H1 (cell line): ENCODE measurements at regions not wholly inside any gene's neighbourhood (a gene's known extent, or its start where the extent isn't known, plus 50 kb on each side); places are given as distances from the start of the nearest gene placed in this dataset.

Experiments used
- CTCF ChIA-PET: fragments of 300-600 bp; sonication (Branson Sonifier 250); formaldehyde crosslinking; loops from one replicate; lab custom pipeline; 2021; ENCODE audit not compliant: partially characterized antibody; lab: Charles Lee
- POLR2A ChIA-PET: fragments of 300-600 bp; sonication (Branson Sonifier 250); formaldehyde crosslinking; loops from one replicate; lab custom pipeline; 2021; ENCODE audit warnings: inconsistent platforms; ENCODE audit not compliant: partially characterized antibody; lab: Charles Lee
- DNase-seq, 2 experiments: peaks; one replicate each; pipeline versions ENCODE4 v3.0.0 to v3.0.0-alpha.2; 2010 to 2022; ENCODE audit warnings: low spot score in 2 of 2, low read depth in 1 of 2, mixed read lengths in 1 of 2
- FAIRE-seq: peaks from 2 replicates; lab custom pipeline; 2011; peaks lifted over from hg19 to GRCh38; lab: Jason Lieb, UNC
- H2AFZ ChIP-seq: 2 replicates; pipeline ENCODE4 v1.8.1; 2012; ENCODE audit warnings: low read length, inconsistent platforms
- H2AK5ac ChIP-seq: 2 replicates; pipeline ENCODE4 v1.6.1; 2013; ENCODE audit warnings: low read depth, low read length
- H2BK120ac ChIP-seq: replicated peaks from 2 replicates; pipeline ENCODE3; 2013; ENCODE audit warnings: low read depth, low read length, inconsistent platforms
- H2BK12ac ChIP-seq: 2 replicates; pipeline ENCODE4 v1.6.1; 2013; ENCODE audit warnings: low read depth, low read length
- H2BK15ac ChIP-seq: 2 replicates; pipeline ENCODE4 v1.6.1; 2013; ENCODE audit warnings: low read length
- H2BK20ac ChIP-seq: 2 replicates; pipeline ENCODE4 v1.6.1; 2013; ENCODE audit warnings: low read length
- H2BK5ac ChIP-seq: 2 replicates; pipeline ENCODE4 v1.6.1; 2013; ENCODE audit warnings: low read depth, low read length
- H3K14ac ChIP-seq: 2 replicates; pipeline ENCODE4 v1.6.1; 2013; ENCODE audit warnings: inconsistent platforms; ENCODE audit not compliant: insufficient read length
- H3K18ac ChIP-seq: 2 replicates; pipeline ENCODE4 v1.6.1; 2013; ENCODE audit warnings: low read length; ENCODE audit errors: extremely low read depth
- H3K23ac ChIP-seq: 2 replicates; pipeline ENCODE4 v1.6.1; 2013; ENCODE audit warnings: inconsistent platforms; ENCODE audit not compliant: insufficient read length
- H3K23me2 ChIP-seq: 2 replicates; pipeline ENCODE4 v1.6.1; 2013; ENCODE audit warnings: low read depth, low read length
- H3K27ac ChIP-seq: 2 replicates; pipeline ENCODE4 v1.6.1; 2011; ENCODE audit warnings: low read depth, low read length, inconsistent platforms
- H3K27me3 ChIP-seq, 4 experiments: replicated peaks in 1 of 4; 1 replicate in 1 of 4; 2 replicates in 3 of 4; pipeline versions ENCODE4 v1.6.1 to v1.8.1; 2011 to 2013; ENCODE audit warnings: low read length in 3 of 4, mild to moderate bottlenecking in 3 of 4, inconsistent platforms in 2 of 4, mixed read lengths in 2 of 4, moderate library complexity in 1 of 4; ENCODE audit not compliant: control insufficient read depth in 3 of 4, insufficient read depth in 3 of 4; ENCODE audit errors: extremely low read depth in 1 of 4
- H3K36me3 ChIP-seq, 4 experiments: 2 replicates each; pipeline versions ENCODE4 v1.6.1 to v1.8.1; 2011 to 2013; ENCODE audit warnings: mild to moderate bottlenecking in 4 of 4, low read length in 3 of 4, moderate library complexity in 2 of 4, control low read depth in 1 of 4, inconsistent platforms in 1 of 4; ENCODE audit not compliant: insufficient read depth in 4 of 4, control insufficient read depth in 2 of 4
- H3K4ac ChIP-seq: replicated peaks from 2 replicates; pipeline ENCODE3; 2013; ENCODE audit warnings: low read length, low read depth, mixed read lengths, inconsistent platforms; ENCODE audit not compliant: insufficient read length
- H3K4me1 ChIP-seq, 4 experiments: replicated peaks in 1 of 4; 1 replicate in 1 of 4; 2 replicates in 3 of 4; pipeline versions ENCODE4 v1.6.1 to v1.8.1; 2011 to 2013; ENCODE audit warnings: low read length in 3 of 4, inconsistent platforms in 2 of 4, mixed read lengths in 1 of 4; ENCODE audit not compliant: insufficient read depth in 4 of 4, control insufficient read depth in 3 of 4
- H3K4me2 ChIP-seq, 2 experiments: 2 replicates each; pipeline versions ENCODE4 v1.6.1 to v1.8.1; 2011 to 2013; ENCODE audit warnings: low read depth in 2 of 2, low read length in 2 of 2, control low read depth in 1 of 2, inconsistent platforms in 1 of 2, mild to moderate bottlenecking in 1 of 2; ENCODE audit not compliant: insufficient read depth in 1 of 2
- H3K4me3 ChIP-seq, 4 experiments: fragments of 200-600, 300-600 bp in 1 of 4; sonication (generic), shearing (Covaris generic), sonication (Bioruptor Twin) in 1 of 4; 2 replicates each; pipeline versions ENCODE4 v1.5.1 to v1.8.1; 2011 to 2016; ENCODE audit warnings: low read length in 4 of 4, low read depth in 3 of 4, control low read depth in 2 of 4, inconsistent platforms in 2 of 4, mild to moderate bottlenecking in 2 of 4, mixed read lengths in 1 of 4, moderate library complexity in 1 of 4; ENCODE audit not compliant: insufficient read depth in 2 of 4; ENCODE audit errors: extremely low read depth in 1 of 4
- H3K56ac ChIP-seq: replicated peaks from 2 replicates; pipeline ENCODE3; 2013; ENCODE audit warnings: low read depth, mild to moderate bottlenecking, mixed read lengths, low read length, inconsistent platforms; ENCODE audit not compliant: insufficient read length
- H3K79me1 ChIP-seq: 2 replicates; pipeline ENCODE4 v1.6.1; 2013; ENCODE audit warnings: low read depth, low read length, control low read depth
- H3K79me2 ChIP-seq, 2 experiments: 2 replicates each; pipeline versions ENCODE4 v1.6.1 to v1.8.1; 2012 to 2013; ENCODE audit warnings: low read length in 2 of 2, mild to moderate bottlenecking in 2 of 2, inconsistent platforms in 1 of 2; ENCODE audit not compliant: insufficient read depth in 2 of 2, control insufficient read depth in 1 of 2
- H3K9ac ChIP-seq, 4 experiments: replicated peaks in 1 of 4; 1 replicate in 1 of 4; 2 replicates in 3 of 4; pipeline versions ENCODE4 v1.6.1 to v1.8.1; 2011 to 2013; ENCODE audit warnings: low read depth in 3 of 4, low read length in 3 of 4, control low read depth in 2 of 4, mild to moderate bottlenecking in 2 of 4, moderate library complexity in 2 of 4, inconsistent platforms in 1 of 4; ENCODE audit errors: extremely low read depth in 1 of 4
- H3K9me3 ChIP-seq, 2 experiments: 2 replicates each; pipeline versions ENCODE4 v1.6.1 to v1.8.1; 2012 to 2013; ENCODE audit warnings: mild to moderate bottlenecking in 2 of 2, moderate library complexity in 2 of 2, control low read depth in 1 of 2, inconsistent platforms in 1 of 2, low read depth in 1 of 2, low read length in 1 of 2, mixed read lengths in 1 of 2; ENCODE audit not compliant: insufficient read depth in 2 of 2
- H4K20me1 ChIP-seq, 2 experiments: replicated peaks in 1 of 2; 2 replicates each; pipeline versions ENCODE3 to v1.8.1; 2011 to 2013; ENCODE audit warnings: inconsistent platforms in 2 of 2, low read length in 2 of 2, mild to moderate bottlenecking in 1 of 2; ENCODE audit not compliant: insufficient read depth in 2 of 2, control insufficient read depth in 1 of 2
- H4K5ac ChIP-seq: 2 replicates; pipeline ENCODE4 v1.6.1; 2013; ENCODE audit warnings: low read length, low read depth, mixed read lengths, inconsistent platforms; ENCODE audit not compliant: insufficient read length
- H4K8ac ChIP-seq: 2 replicates; pipeline ENCODE4 v1.8.0; 2013; ENCODE audit warnings: mild to moderate bottlenecking, moderate library complexity, low read length, inconsistent platforms; ENCODE audit not compliant: insufficient read depth; ENCODE audit errors: extremely low read depth
- H4K91ac ChIP-seq: replicated peaks from 2 replicates; pipeline ENCODE3; 2013; ENCODE audit warnings: low read length, mixed read lengths, inconsistent platforms; ENCODE audit not compliant: insufficient read length
- CBX5 ChIP-seq: fragments of 300-800, 300-1000 bp; sonication (generic); IDR thresholded peaks from 2 replicates; pipeline ENCODE4 v1.7.1; 2016; ENCODE audit warnings: antibody characterized with exemption, low read length, low read depth
- CTBP2 ChIP-seq: IDR thresholded peaks from 2 replicates; pipeline ENCODE4 v1.7.0; 2011; ENCODE audit warnings: borderline replicate concordance, mild to moderate bottlenecking, moderate library complexity, mixed read lengths, low read length; ENCODE audit not compliant: insufficient read depth, insufficient read length
- E2F6 ChIP-seq: IDR thresholded peaks from 2 replicates; pipeline ENCODE4 v1.6.1; 2012; ENCODE audit warnings: inconsistent platforms
- FOSL1 ChIP-seq: IDR thresholded peaks from 2 replicates; pipeline ENCODE4 v1.6.1; 2011; ENCODE audit warnings: mild to moderate bottlenecking, low read depth, low read length, moderate library complexity; ENCODE audit not compliant: insufficient read depth
- GTF2F1 ChIP-seq: IDR thresholded peaks from 2 replicates; pipeline ENCODE4 v1.6.1; 2012; ENCODE audit warnings: low read depth, low read length, improper control_type of control experiment, borderline replicate concordance
- HDAC6 ChIP-seq: IDR thresholded peaks from one replicate; pipeline ENCODE4 v1.7.1; 2012; ENCODE audit warnings: low read depth, mild to moderate bottlenecking, inconsistent platforms, low read length, moderate library complexity
- POLR2A ChIP-seq, 2 experiments: IDR thresholded peaks; 1 replicate in 1 of 2; 2 replicates in 1 of 2; pipeline ENCODE4 v1.6.1; 2011; ENCODE audit warnings: low read depth in 2 of 2, low read length in 2 of 2, mild to moderate bottlenecking in 2 of 2; ENCODE audit errors: control extremely low read depth in 1 of 2
- POLR2AphosphoS5 ChIP-seq: IDR thresholded peaks from 2 replicates; pipeline ENCODE4 v1.6.1; 2011; ENCODE audit warnings: low read depth, low read length
- POU5F1 ChIP-seq: IDR thresholded peaks from 2 replicates; pipeline ENCODE4 v1.6.1; 2011; ENCODE audit warnings: low read depth, mild to moderate bottlenecking, low read length, moderate library complexity
- RAD21 ChIP-seq, 2 experiments: IDR thresholded peaks in 1 of 2; conservative IDR thresholded peaks in 1 of 2; 2 replicates each; pipeline ENCODE4 v1.6.1; 2011; ENCODE audit warnings: low read depth in 2 of 2, low read length in 2 of 2, improper control_type of control experiment in 1 of 2, inconsistent platforms in 1 of 2, mild to moderate bottlenecking in 1 of 2, moderate library complexity in 1 of 2
- RBBP5 ChIP-seq: IDR thresholded peaks from 2 replicates; pipeline ENCODE4 v1.7.1; 2012; ENCODE audit warnings: low read depth, mild to moderate bottlenecking, inconsistent platforms, low read length, moderate library complexity, borderline replicate concordance
- SIX5 ChIP-seq: IDR thresholded peaks from 2 replicates; pipeline ENCODE4 v1.6.1; 2011; ENCODE audit warnings: mild to moderate bottlenecking, low read depth, low read length
- TAF7 ChIP-seq: optimal IDR thresholded peaks from 2 replicates; pipeline ENCODE3; 2011; ENCODE audit warnings: low read depth, mild to moderate bottlenecking, inconsistent platforms, low read length, moderate library complexity, borderline replicate concordance
- TEAD4 ChIP-seq: IDR thresholded peaks from 2 replicates; pipeline ENCODE4 v1.6.1; 2012; ENCODE audit warnings: low read depth, low read length, inconsistent platforms, mixed read lengths
- WGBS, 2 experiments: shearing (Covaris generic) in 1 of 2; methylation state at CpG; one replicate each; pipeline versions ENCODE4 v1.1.6 to v1.1.7; 2013 to 2015; ENCODE audit warnings: low lambda C conversion rate in 2 of 2, mixed read lengths in 2 of 2, inconsistent platforms in 1 of 2, low coverage in 1 of 2, missing lambda C conversion rate in 1 of 2; ENCODE audit not compliant: insufficient replicate concordance in 2 of 2, insufficient coverage in 1 of 2, insufficient read length in 1 of 2; ENCODE audit errors: extremely low coverage in 1 of 2, missing lambda C conversion rate in 1 of 2; 5-methylcytosine and 5-hydroxymethylcytosine counted together

GRCh38 chr7:25845464-25845863, 306.5 kb upstream of the NFE2L3 start:
- 86% methylated on average over 5 of the region's 5 CpGs; no CpG with 5 or more reads in 1 of the 2 experiments for WGBS, 2 experiments
- Histone ChIP-seq H3K23ac (no peak overlapping the region), H3K4ac (no peak overlapping the region), H3K23me2 (no peaks in the 10 kb centered on the region), H3K27me3 (no peaks in the 10 kb centered on the region), H4K5ac (no peak overlapping the region), H3K9ac (no peak overlapping the region), H2BK20ac (no peak overlapping the region), H2BK120ac (no peak overlapping the region), H2AK5ac (no peak overlapping the region), H3K18ac (no peak overlapping the region), H3K4me2 (no peak overlapping the region), H3K56ac (no peak overlapping the region), H3K9me3 (no peaks in the 10 kb centered on the region), H3K4me1 (no peaks in the 10 kb centered on the region; a peak in 1 of 7 replicates), H2BK15ac (no peak overlapping the region), H4K91ac (no peak overlapping the region), H4K20me1 (no peaks in the 10 kb centered on the region), H3K79me1 (no peaks in the 10 kb centered on the region), H3K14ac (no peak overlapping the region), H4K8ac (no peak overlapping the region), H2BK5ac (no peak overlapping the region), H3K79me2 (no peaks in the 10 kb centered on the region), H2BK12ac (no peak overlapping the region), H3K27ac (no peak overlapping the region), H3K36me3 (no peaks in the 10 kb centered on the region), H2AFZ (no peak overlapping the region), H3K4me3 (no peak overlapping the region)
- DNase-seq (no peak), FAIRE-seq (no peak)
- ChIA-PET CTCF (interaction anchor here (0.8 to 3.3 kb wide), 8 partner anchors 9 to 584 kb away, joined by 3 to 17 read pairs (median 6); no protein-coding TSS in a partner anchor), POLR2A (interaction anchor here (0.9 kb wide), 1 partner anchor 355 kb away, joined by 3 read pairs; the partner anchor contains the start of gene HNRNPA2B1)
- TF ChIP-seq TEAD4 (no peak), HDAC6 (no peak), FOSL1 (no peak), E2F6 (no peak), POU5F1 (no peak), RBBP5 (no peak), GTF2F1 (no peak), POLR2A (IDR thresholded peaks at IDR 0.05; ENCODE audit: control extremely low read depth in 1 of 2, low read depth in 2 of 2, low read length in 2 of 2) (no peak), CTBP2 (no peak), CBX5 (no peak), RAD21 (IDR thresholded peaks at IDR 0.05 in 1 of 2, conservative IDR thresholded peaks at IDR 0.05 in 1 of 2; ENCODE audit: low read depth in 2 of 2, low read length in 2 of 2) (no peak), SIX5 (no peak), POLR2AphosphoS5 (no peak), TAF7 (no peak)
